ENCODE measurements at regions not wholly inside any gene's neighbourhood (a gene's known extent, or its start where the extent isn't known, plus 50 kb on each side); places are given as distances from the start of the nearest gene placed in this dataset.
"Not testable (repeated sequence)": the region's sequence is repeated elsewhere in the genome, so short reads cannot be mapped to it uniquely, and the experiment has no call there.

- DNase-seq: no peak
These were observed 177.6 kb downstream of the STK31 start for GRCh38 chr7:23887660-23888059.

GRCh38 chr7:23888958-23889357 is 178.9 kb downstream of the STK31 start:
- no peak for DNase-seq

GRCh38 chr7:23889566-23889965 is 179.5 kb downstream of the STK31 start:
- no peak for DNase-seq

- DNase-seq: no peak
These were observed 182.0 kb downstream of the STK31 start for GRCh38 chr7:23892019-23892418.

- DNase-seq: no peak
These were observed 183.3 kb downstream of the STK31 start for GRCh38 chr7:23893176-23893941.

- no peak for DNase-seq
These were observed 184.2 kb downstream of the STK31 start for GRCh38 chr7:23893942-23894891.

GRCh38 chr7:23894892-23895569 is 185.0 kb downstream of the STK31 start:
- DNase-seq: no peak

- DNase-seq: no peak
These were observed 185.7 kb downstream of the STK31 start for GRCh38 chr7:23895666-23896096.

- DNase-seq: no peak
These were observed 188.6 kb downstream of the STK31 start for GRCh38 chr7:23898619-23899018.

- not testable (repeated sequence) for DNase-seq
These were observed 194.9 kb downstream of the STK31 start for GRCh38 chr7:23904901-23905300.

GRCh38 chr7:23907012-23907411 is 197.0 kb downstream of the STK31 start:
- no peak for DNase-seq

- DNase-seq: no peak
These were observed 199.4 kb downstream of the STK31 start for GRCh38 chr7:23909426-23909825.

- no peak for DNase-seq
These were observed 202.0 kb downstream of the STK31 start for GRCh38 chr7:23912065-23912464.

GRCh38 chr7:23913016-23913415 is 203.0 kb downstream of the STK31 start:
- no peak for DNase-seq

- DNase-seq: no peak
These were observed 205.2 kb downstream of the STK31 start for GRCh38 chr7:23915236-23915635.

GRCh38 chr7:23918286-23918685 is 208.3 kb downstream of the STK31 start:
- no peak for DNase-seq

- no peak for DNase-seq
These were observed 208.8 kb downstream of the STK31 start for GRCh38 chr7:23918856-23919255.

GRCh38 chr7:23925088-23925487 is 215.1 kb downstream of the STK31 start:
- no peak for DNase-seq

GRCh38 chr7:23927709-23928417 is 217.8 kb downstream of the STK31 start:
- DNase-seq: no peak

- DNase-seq: no peak
These were observed 218.4 kb downstream of the STK31 start for GRCh38 chr7:23928418-23928775.

GRCh38 chr7:23930312-23930711 is 220.3 kb downstream of the STK31 start:
- no peak for DNase-seq

- DNase-seq: no peak
These were observed 221.6 kb downstream of the STK31 start for GRCh38 chr7:23931633-23932032.

GRCh38 chr7:23938215-23938614 is 228.2 kb downstream of the STK31 start:
- no peak for DNase-seq
